GM18511 (cell line): ENCODE measurements at regions not wholly inside any gene's neighbourhood (a gene's known extent, or its start where the extent isn't known, plus 50 kb on each side); places are given as distances from the start of the nearest gene placed in this dataset.

Experiments
- ATAC-seq: cut with Tn5 transposase; IDR thresholded peaks from one replicate; pipeline ENCODE4 v1.9.1; 2021; ENCODE audit warnings: mild to moderate bottlenecking, moderate library complexity; ENCODE audit not compliant: unreplicated experiment

DNA sequence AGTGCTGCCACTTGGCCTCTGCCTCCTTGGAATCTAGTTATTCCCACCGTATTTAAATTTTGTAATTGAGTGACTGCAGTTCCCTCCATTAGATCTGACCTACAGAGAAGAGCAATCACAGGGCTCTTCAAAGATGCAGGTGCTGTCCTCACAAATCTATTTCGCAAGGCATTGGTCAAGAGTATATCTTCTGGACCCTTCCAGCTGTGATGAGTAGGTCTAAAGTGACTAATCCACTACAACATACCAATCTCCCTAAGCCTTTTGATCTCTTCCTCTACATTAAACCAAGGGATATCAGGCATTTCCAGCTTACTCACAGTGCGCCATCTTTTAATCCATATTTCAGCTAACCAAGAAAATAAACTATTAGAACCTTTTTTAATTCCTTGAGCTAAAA lies 65.1 kb upstream of the COL3A1 start:
- no peak for ATAC-seq

DNA sequence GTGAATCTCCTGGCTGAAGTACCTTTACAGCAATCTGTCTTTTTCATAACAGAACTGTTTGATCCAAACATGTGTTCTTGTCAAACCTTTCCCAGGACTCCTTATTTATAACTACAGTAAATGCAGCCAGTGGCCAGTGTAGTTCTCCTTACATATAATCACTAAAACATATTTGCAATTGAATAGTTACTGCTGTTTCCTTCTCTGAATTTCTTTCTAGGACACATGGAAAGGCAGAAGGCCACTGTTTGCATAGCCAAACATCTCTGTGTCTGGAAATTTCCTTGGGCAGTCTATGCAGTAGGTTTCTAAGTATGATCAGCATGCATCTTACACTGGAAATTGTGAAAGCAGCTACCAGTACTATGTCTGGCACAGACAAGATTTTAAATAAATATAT lies 57.4 kb upstream of the COL3A1 start:
- no peak for ATAC-seq

DNA sequence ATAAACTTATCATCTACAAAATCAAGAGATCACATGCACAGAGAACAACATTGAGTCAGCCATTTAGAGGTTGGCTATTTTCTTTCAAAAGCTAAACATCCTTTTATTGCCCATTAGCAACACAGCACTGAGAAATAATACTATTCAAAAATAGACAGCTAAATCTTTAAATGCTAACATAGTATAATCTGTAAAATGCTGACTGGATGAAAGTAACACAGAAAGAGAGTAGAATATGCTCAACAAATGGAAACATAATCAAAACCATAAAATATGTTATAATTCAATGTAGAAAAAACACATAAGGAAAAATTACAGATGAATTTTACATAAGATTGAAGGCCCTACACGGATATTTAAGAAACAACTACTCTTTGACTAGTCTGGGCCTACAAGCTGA lies 56.5 kb upstream of the COL3A1 start:
- no peak for ATAC-seq

DNA sequence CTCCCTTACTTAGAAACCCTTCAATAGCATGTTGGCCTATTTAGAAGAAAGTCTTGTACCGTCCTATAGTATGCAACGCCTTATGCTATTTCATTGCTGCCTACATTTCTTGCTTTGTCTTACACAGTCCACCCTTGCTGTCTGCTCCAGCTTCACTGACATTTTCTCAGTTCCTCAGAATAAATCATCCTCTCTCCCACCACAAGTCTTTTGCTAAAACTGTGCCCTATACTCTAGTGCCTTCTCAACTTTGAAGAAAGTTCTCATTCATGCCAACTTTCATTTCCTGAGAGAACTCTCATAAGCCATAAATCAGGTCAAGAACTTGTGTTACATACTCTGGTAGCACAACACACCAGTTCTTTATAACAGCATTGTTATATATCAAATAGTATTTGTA lies 54.3 kb upstream of the COL3A1 start:
- peak; percentile 87 for ATAC-seq

DNA sequence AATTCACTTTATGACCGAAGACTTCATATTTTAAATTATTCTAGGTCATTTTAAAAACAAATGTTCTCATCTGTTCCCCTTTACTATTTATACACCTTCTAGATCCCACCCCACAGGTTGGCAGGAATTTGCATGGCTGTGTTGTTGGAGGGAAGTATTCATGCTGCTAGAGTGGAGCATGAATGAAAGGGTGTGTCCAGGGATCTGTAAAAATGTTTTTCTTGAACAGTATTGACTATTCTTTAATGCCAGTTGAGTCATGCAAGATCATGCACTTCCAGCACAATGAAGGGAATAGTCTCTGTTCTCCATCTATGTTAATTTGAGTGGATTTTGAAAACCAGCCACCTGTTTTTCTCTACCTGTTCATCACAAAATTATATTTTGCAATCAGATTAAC lies 52.0 kb upstream of the COL3A1 start:
- ATAC-seq: no peak
